ENCODE measurements at regions not wholly inside any gene's neighbourhood (a gene's known extent, or its start where the extent isn't known, plus 50 kb on each side); places are given as distances from the start of the nearest gene placed in this dataset.
"Not testable (repeated sequence)": the region's sequence is repeated elsewhere in the genome, so short reads cannot be mapped to it uniquely, and the experiment has no call there.

DNA sequence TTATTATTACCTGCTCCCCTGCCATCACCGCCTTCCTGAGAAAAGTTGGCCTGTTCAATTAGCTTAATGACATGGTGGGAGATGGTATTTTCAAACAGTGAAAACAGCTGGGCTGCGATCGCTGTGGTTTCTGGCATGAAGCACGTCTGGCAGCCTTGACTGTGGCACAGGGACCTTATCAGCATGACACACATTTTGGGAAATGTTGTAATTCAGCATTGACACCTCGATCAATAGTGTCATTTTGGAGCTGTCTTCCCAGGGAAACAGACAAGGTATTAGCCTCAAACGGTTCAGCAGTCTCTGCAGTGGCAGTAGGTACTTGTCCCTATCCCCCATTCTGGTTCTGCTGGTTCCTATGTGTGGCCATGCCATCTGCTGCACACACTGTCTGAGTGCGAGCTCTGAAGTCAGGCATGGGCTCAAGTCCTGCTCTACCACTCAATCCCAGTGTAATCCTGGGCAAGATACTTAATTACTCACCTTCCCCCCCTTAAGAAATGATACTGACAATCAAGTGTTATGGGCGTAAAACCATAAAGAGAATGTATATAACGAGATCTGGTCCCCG lies 154.5 kb upstream of the KCND3 start:
- H3K9me3 Mint-ChIP-seq = peaks cover 8% of the 10 kb centered on the region
- H3K36me3 Mint-ChIP-seq = no peaks in the 10 kb centered on the region
- peaks cover 27% of the 10 kb centered on the region for H3K27me3 Mint-ChIP-seq (ENCODE audit: low read depth)
- TF ChIP-seq, protein P1, sequence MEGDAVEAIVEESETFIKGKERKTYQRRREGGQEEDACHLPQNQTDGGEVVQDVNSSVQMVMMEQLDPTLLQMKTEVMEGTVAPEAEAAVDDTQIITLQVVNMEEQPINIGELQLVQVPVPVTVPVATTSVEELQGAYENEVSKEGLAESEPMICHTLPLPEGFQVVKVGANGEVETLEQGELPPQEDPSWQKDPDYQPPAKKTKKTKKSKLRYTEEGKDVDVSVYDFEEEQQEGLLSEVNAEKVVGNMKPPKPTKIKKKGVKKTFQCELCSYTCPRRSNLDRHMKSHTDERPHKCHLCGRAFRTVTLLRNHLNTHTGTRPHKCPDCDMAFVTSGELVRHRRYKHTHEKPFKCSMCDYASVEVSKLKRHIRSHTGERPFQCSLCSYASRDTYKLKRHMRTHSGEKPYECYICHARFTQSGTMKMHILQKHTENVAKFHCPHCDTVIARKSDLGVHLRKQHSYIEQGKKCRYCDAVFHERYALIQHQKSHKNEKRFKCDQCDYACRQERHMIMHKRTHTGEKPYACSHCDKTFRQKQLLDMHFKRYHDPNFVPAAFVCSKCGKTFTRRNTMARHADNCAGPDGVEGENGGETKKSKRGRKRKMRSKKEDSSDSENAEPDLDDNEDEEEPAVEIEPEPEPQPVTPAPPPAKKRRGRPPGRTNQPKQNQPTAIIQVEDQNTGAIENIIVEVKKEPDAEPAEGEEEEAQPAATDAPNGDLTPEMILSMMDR (IDR thresholded peaks at IDR 0.05; ENCODE audit: unreplicated experiment) = no peak
- H3K4me1 Mint-ChIP-seq = no peaks in the 10 kb centered on the region
- no peak for DNase-seq (ENCODE audit: low spot score in 2 of 2, unreplicated experiment in 2 of 2)
- H3K4me3 Mint-ChIP-seq = no peak overlapping the region
- no peak overlapping the region for H3K27ac Mint-ChIP-seq

DNA sequence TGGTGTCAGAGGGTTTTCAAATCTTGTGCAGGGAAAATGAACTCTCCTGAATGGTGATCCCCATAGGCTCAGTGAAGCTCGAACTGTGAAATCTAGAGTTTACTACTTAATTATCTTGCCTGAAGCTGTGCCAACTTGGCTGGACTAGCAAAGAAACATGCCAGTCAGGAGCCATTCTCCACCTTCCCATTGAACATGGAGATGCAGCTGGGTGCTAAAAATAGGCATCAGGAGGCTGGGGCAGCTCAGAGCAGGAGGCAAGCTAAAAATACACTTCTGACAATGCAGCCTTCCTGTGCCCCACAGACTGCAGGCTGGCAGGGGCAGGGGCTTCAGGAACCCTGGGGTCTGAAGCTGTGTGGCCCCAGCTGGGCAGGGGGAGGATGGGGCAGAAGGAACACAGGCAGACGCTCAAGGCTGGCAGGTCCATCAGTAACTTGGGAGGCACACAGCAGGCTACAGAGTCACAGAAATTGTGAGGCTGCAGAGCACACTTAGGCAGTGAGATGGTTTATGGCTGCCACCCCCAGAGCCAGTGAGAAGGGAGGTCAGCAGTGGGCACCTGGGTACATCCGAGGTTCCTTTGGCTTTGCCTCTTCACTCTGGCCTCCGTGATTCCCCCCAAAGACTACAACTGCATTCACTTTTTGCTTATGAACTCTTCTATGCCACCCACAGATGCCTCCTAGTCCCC lies 155.4 kb upstream of the KCND3 start:
- no peaks in the 10 kb centered on the region for H3K36me3 Mint-ChIP-seq
- H3K4me1 Mint-ChIP-seq = no peaks in the 10 kb centered on the region
- peaks cover 25% of the 10 kb centered on the region for H3K27me3 Mint-ChIP-seq (ENCODE audit: low read depth)
- TF ChIP-seq, protein P1 (IDR thresholded peaks at IDR 0.05; ENCODE audit: unreplicated experiment) = no peak
- no peak overlapping the region for H3K27ac Mint-ChIP-seq
- H3K4me3 Mint-ChIP-seq = no peak overlapping the region
- DNase-seq (ENCODE audit: low spot score in 2 of 2, unreplicated experiment in 2 of 2) = no peak
- peaks cover 9% of the 10 kb centered on the region for H3K9me3 Mint-ChIP-seq

DNA sequence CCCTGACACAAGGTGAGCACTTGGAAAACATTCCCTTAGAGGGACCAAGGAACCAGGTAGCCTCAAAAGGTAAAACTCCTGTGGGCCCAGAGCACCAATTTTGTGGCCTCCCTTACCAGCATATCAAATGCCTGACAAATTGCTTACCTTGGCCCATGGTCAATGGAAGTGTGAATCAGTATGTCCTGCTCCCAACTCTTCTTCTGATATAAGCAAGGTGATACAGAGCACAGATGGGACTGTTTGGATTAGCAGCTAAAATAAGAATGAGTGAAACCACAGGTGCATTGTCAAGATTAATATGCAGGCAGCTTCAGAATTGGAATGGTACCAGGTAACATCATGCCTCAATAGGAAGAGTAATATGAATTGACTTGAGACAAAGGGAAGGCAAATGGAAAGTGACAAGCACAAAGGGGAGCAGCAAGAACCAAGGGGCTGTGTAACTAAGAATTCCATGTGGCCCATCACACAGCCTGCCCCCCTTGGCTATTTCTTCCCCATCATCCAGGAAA lies 156.8 kb upstream of the KCND3 start:
- no peak overlapping the region for H3K4me3 Mint-ChIP-seq
- DNase-seq (ENCODE audit: low spot score in 2 of 2, unreplicated experiment in 2 of 2) = no peak
- no peaks in the 10 kb centered on the region for H3K36me3 Mint-ChIP-seq
- peaks cover 18% of the 10 kb centered on the region for H3K9me3 Mint-ChIP-seq
- TF ChIP-seq, protein P1 (IDR thresholded peaks at IDR 0.05; ENCODE audit: unreplicated experiment) = no peak
- peaks cover 17% of the 10 kb centered on the region for H3K27me3 Mint-ChIP-seq (ENCODE audit: low read depth)
- no peaks in the 10 kb centered on the region for H3K4me1 Mint-ChIP-seq
- no peak overlapping the region for H3K27ac Mint-ChIP-seq

DNA sequence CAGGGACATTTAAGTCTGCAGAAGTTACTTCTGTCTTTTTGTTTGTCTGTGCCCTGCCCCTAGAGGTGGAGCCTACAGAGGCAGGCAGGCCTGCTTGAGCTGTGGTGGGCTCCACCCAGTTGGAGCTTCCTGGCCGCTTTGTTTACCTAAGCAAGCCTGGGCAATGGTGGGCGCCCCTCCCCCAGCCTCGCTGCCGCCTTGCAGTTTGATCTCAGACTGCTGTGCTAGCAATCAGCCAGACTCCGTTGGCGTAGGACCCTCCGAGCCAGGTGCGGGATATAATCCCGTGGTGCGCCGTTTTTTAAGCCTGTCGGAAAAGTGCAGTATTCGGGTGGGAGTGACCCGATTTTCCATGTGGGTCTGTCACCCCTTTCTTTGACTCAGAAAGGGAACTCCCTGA lies 170.7 kb upstream of the KCND3 start:
- H3K36me3 Mint-ChIP-seq; H3K4me3 Mint-ChIP-seq; H3K4me1 Mint-ChIP-seq; H3K27ac Mint-ChIP-seq; H3K27me3 Mint-ChIP-seq (ENCODE audit: low read depth); H3K9me3 Mint-ChIP-seq; DNase-seq (ENCODE audit: low spot score in 2 of 2, unreplicated experiment in 2 of 2): not testable (repeated sequence)

DNA sequence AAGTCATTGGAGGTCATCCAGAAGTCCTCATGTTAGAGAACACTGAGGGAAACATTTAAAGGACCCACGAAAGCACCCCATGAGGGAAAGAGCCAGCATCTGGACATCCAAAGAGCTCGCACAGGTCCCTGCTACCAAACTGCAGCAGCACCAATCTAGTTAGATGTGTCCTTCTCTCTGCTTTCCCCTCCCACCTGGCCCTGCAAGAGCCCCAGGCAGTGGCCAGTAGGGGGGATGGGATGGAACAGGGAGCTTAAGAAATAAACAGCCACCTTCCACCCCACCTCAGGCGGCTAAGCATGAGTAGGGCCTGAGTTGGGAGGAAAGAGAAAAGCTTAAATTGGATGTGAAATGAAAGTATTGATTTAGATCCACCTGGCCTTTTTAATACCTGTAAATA lies 175.9 kb upstream of the KCND3 start:
- no peaks in the 10 kb centered on the region for H3K36me3 Mint-ChIP-seq
- no peak overlapping the region for H3K4me3 Mint-ChIP-seq
- no peaks in the 10 kb centered on the region for H3K4me1 Mint-ChIP-seq
- TF ChIP-seq, protein P1 (IDR thresholded peaks at IDR 0.05; ENCODE audit: unreplicated experiment) = no peak
- peaks cover 5% of the 10 kb centered on the region for H3K9me3 Mint-ChIP-seq
- peaks cover 20% of the 10 kb centered on the region for H3K27me3 Mint-ChIP-seq (ENCODE audit: low read depth)
- DNase-seq (ENCODE audit: low spot score in 2 of 2, unreplicated experiment in 2 of 2) = no peak
- no peak overlapping the region for H3K27ac Mint-ChIP-seq

DNA sequence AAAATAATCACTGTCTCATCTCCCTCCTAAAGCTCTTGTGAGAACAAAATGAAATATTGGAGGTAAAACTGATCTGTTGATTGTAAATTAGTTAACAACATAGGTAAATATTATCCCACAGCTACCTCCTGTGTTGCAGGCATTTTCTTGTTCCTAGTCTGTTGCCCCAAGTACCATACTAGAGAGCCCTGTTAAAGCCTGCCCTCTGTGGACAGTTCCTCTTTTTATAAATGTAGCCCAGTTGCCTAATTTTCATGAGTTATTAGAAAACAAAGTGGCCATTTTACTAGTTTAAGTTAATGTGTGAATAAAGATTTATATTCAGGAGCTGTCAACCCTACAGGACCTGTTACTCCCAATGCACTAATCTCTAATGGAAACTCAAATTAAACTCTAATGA lies 180.0 kb upstream of the KCND3 start:
- DNase-seq (ENCODE audit: low spot score in 2 of 2, unreplicated experiment in 2 of 2) = no peak
- Mint-ChIP-seq H3K4me3 (no peak overlapping the region), H3K4me1 (no peaks in the 10 kb centered on the region), H3K36me3 (no peaks in the 10 kb centered on the region), H3K27me3 (ENCODE audit: low read depth) (peaks cover 19% of the 10 kb centered on the region), H3K27ac (no peak overlapping the region), H3K9me3 (peaks cover 3% of the 10 kb centered on the region)
- TF ChIP-seq, protein P1 (IDR thresholded peaks at IDR 0.05; ENCODE audit: unreplicated experiment) = no peak

Measured in mesothelial cell of epicardium (in vitro differentiated cells).